Right lobe of liver (tissue), 6 donors: ENCODE measurements at regions not wholly inside any gene's neighbourhood (a gene's known extent, or its start where the extent isn't known, plus 50 kb on each side); places are given as distances from the start of the nearest gene placed in this dataset.

Experiments
- ATAC-seq, 4 donors: fragments of 200-7000 bp; cut with Tn5 transposase; one replicate each; pipeline ENCODE4 v1.9.1; 2020; ENCODE audit warnings: mild to moderate bottlenecking in 4 of 4, moderate library complexity in 4 of 4
- DNase-seq, 3 donors: peaks; one replicate each; pipeline ENCODE4 v3.0.0-alpha.2; 2020
- H3K27ac ChIP-seq, 3 donors: fragments of 200-600 bp; one replicate each; pipeline ENCODE4 v1.8.0; 2022
- H3K27me3 ChIP-seq, 2 donors: fragments of 200-600 bp; one replicate each; pipeline ENCODE4 v1.8.0; 2022
- H3K36me3 ChIP-seq, 4 donors: fragments of 200-600 bp; sonication (generic) in 1 of 4; one replicate each; pipeline versions ENCODE4 v1.5.1 to v1.8.0; 2017 to 2022; ENCODE audit warnings: control low read depth in 1 of 4
- H3K4me1 ChIP-seq, 4 donors: fragments of 200-600 bp; sonication (generic) in 1 of 4; one replicate each; pipeline versions ENCODE4 v1.5.1 to v1.8.0; 2017 to 2022; ENCODE audit warnings: control low read depth in 1 of 4
- H3K4me3 ChIP-seq, 3 donors: fragments of 200-600 bp; one replicate each; pipeline ENCODE4 v1.8.0; 2022
- H3K9me3 ChIP-seq, 4 donors: fragments of 200-600 bp; sonication (generic) in 1 of 4; one replicate each; pipeline versions ENCODE4 v1.5.1 to v1.8.0; 2017 to 2022; ENCODE audit warnings: control low read depth in 1 of 4
- CTCF ChIP-seq, 4 donors: fragments of 200-600 bp in 3 of 4; fragments of 450-650 bp in 1 of 4; IDR thresholded peaks; one replicate each; pipeline versions ENCODE4 v1.5.1 to v1.8.0; 2016 to 2022; ENCODE audit warnings: antibody characterized with exemption in 4 of 4, mild to moderate bottlenecking in 2 of 4
- POLR2A ChIP-seq: fragments of 450-650 bp; IDR thresholded peaks from one replicate; pipeline ENCODE4 v1.6.1; 2017; ENCODE audit warnings: antibody characterized with exemption, mild to moderate bottlenecking
- WGBS: methylation state at CpG from one replicate; pipeline ENCODE4 v1.1.6; 2018; ENCODE audit warnings: low coverage, low lambda C conversion rate; ENCODE audit not compliant: insufficient coverage; ENCODE audit errors: missing lambda C conversion rate; 5-methylcytosine and 5-hydroxymethylcytosine counted together
- intact Hi-C, 2 donors: fragments of 100-400 bp; cut with DNase I; formaldehyde crosslinking; loops; one replicate each; pipeline versions ENCODE4 v1.11.2 to v1.14.1; 2022
- donor health status: DM: no; HTN: yes; CAD: no.
- donor health status: DM: no; HTN: no; CAD: no.
- donor health status: DM: no; HTN: no; CAD: no.
- donor health status: DM: no; HTN: yes; CAD: no.
- donor health status: DM: no; HTN: yes; CAD: no.

DNA sequence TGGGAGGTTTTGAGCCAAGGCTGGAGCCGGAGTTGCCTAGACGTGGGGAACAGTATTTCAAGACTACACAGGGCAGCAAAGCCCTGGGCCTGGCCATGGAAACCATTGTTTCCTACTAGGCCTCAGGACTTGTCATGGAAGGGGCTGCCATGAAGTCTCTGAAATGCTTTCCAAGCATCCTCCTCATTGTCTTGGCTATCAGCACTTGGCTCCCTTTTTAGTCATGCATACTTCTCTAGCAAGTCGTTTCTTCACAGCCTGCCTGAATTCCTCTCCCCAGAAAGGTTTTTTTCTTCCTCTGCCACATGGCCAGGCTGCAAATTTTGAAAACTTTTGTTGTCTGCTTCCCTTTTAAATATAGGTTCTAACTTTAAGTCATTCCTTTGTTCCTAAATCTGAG is 406.6 kb upstream of the TMPRSS15 start:
- ATAC-seq = no peak
- WGBS = 43% methylated on average over 3 of the region's 3 CpGs
- TF ChIP-seq POLR2A = no peak
- no peak for TF ChIP-seq CTCF (IDR thresholded peaks at IDR 0.05)

GRCh38 chr21:18812308-18812707 is 408.7 kb upstream of the TMPRSS15 start:
- H3K36me3 ChIP-seq = no peaks in the 10 kb centered on the region
- TF ChIP-seq CTCF (IDR thresholded peaks at IDR 0.05) (no peak), POLR2A (no peak)
- H3K27me3 ChIP-seq = no peaks in the 10 kb centered on the region
- H3K27ac ChIP-seq = no peak overlapping the region
- ATAC-seq = no peak
- intact Hi-C loops = no loop called here
- 50% methylated on average over 5 of the region's 5 CpGs for WGBS
- H3K4me3 ChIP-seq = no peak overlapping the region
- no peaks in the 10 kb centered on the region for H3K4me1 ChIP-seq
- H3K9me3 ChIP-seq = no peaks in the 10 kb centered on the region
- no peak for DNase-seq

More for the DNA sequence above, 406.6 kb upstream of the TMPRSS15 start:
- Histone ChIP-seq H3K4me1 (no peaks in the 10 kb centered on the region), H3K9me3 (no peaks in the 10 kb centered on the region), H3K27ac (no peak overlapping the region), H3K4me3 (no peak overlapping the region), H3K36me3 (no peaks in the 10 kb centered on the region), H3K27me3 (no peaks in the 10 kb centered on the region)
- no peak for DNase-seq
- intact Hi-C loops = no loop called here

- Histone ChIP-seq H3K27me3 (no peaks in the 10 kb centered on the region), H3K27ac (no peak overlapping the region), H3K9me3 (no peaks in the 10 kb centered on the region), H3K4me3 (no peak overlapping the region), H3K4me1 (no peaks in the 10 kb centered on the region), H3K36me3 (no peaks in the 10 kb centered on the region)
- WGBS = 26% methylated on average over 1 of the region's 1 CpG
- TF ChIP-seq POLR2A = no peak
- TF ChIP-seq CTCF (IDR thresholded peaks at IDR 0.05) = no peak
- no peak for DNase-seq
- ATAC-seq = no peak
- intact Hi-C loops = no loop called here
Measured at GRCh38 chr21:18819507-18819906, 415.9 kb upstream of the TMPRSS15 start.

GRCh38 chr21:18826562-18826961 is 423.0 kb upstream of the TMPRSS15 start:
- no peak for DNase-seq
- no peaks in the 10 kb centered on the region for H3K9me3 ChIP-seq
- no peak overlapping the region for H3K4me3 ChIP-seq
- no peak for ATAC-seq
- H3K27ac ChIP-seq = no peak overlapping the region
- no peak for TF ChIP-seq CTCF (IDR thresholded peaks at IDR 0.05)
- no peak for TF ChIP-seq POLR2A
- no peaks in the 10 kb centered on the region for H3K4me1 ChIP-seq
- H3K36me3 ChIP-seq = no peaks in the 10 kb centered on the region
- intact Hi-C loops = no loop called here
- H3K27me3 ChIP-seq = no peaks in the 10 kb centered on the region
- 40% methylated on average over 4 of the region's 4 CpGs for WGBS
